Upper lobe of left lung (tissue), 6 donors: ENCODE measurements at regions not wholly inside any gene's neighbourhood (a gene's known extent, or its start where the extent isn't known, plus 50 kb on each side); places are given as distances from the start of the nearest gene placed in this dataset.

Source experiments
- ATAC-seq, 2 donors: fragments of 200-7000 bp; cut with Tn5 transposase; one replicate each; pipeline ENCODE4 v1.9.1; 2022; ENCODE audit warnings: mild to moderate bottlenecking in 2 of 2, moderate library complexity in 2 of 2; ENCODE audit not compliant: low FRiP score in 2 of 2
- DNase-seq, 2 donors: peaks; one replicate each; pipeline ENCODE4 v3.0.0-alpha.2; 2019 to 2020
- H3K27ac ChIP-seq, 4 donors: fragments of 200-600 bp; sonication (generic); one replicate each; pipeline ENCODE4 v1.5.1; 2016 to 2019
- H3K27me3 ChIP-seq, 4 donors: fragments of 200-600 bp; sonication (generic); one replicate each; pipeline ENCODE4 v1.5.1; 2017 to 2019
- H3K36me3 ChIP-seq, 4 donors: fragments of 200-600 bp; sonication (generic); one replicate each; pipeline ENCODE4 v1.5.1; 2016 to 2019
- H3K4me1 ChIP-seq, 4 donors: fragments of 200-600 bp; sonication (generic); one replicate each; pipeline ENCODE4 v1.5.1; 2018 to 2019
- H3K4me3 ChIP-seq, 4 donors: fragments of 200-600 bp; sonication (generic); one replicate each; pipeline ENCODE4 v1.5.1; 2017 to 2019; ENCODE audit warnings: mild to moderate bottlenecking in 2 of 4, moderate library complexity in 1 of 4
- H3K9me3 ChIP-seq, 4 donors: fragments of 200-600 bp; sonication (generic); one replicate each; pipeline ENCODE4 v1.5.1; 2018 to 2019
- CTCF ChIP-seq, 6 experiments: fragments of 450-650 bp in 4 of 6; fragments of 200-600 bp in 2 of 6; sonication (generic) in 2 of 6; IDR thresholded peaks; one replicate each; pipeline ENCODE4 v1.5.1; 2016 to 2019; ENCODE audit warnings: antibody characterized with exemption in 6 of 6
- EP300 ChIP-seq, 4 donors: sonication (generic); formaldehyde crosslinking; IDR thresholded peaks; one replicate each; pipeline ENCODE4 v1.5.1; 2017; ENCODE audit warnings: antibody characterized with exemption in 4 of 4, control low read depth in 2 of 4
- POLR2A ChIP-seq, 4 donors: fragments of 450-650 bp; IDR thresholded peaks; one replicate each; pipeline ENCODE4 v1.5.1; 2016 to 2017; ENCODE audit warnings: antibody characterized with exemption in 4 of 4, mild to moderate bottlenecking in 2 of 4
- POLR2AphosphoS5 ChIP-seq, 2 donors: sonication (generic); formaldehyde crosslinking; IDR thresholded peaks; one replicate each; pipeline ENCODE4 v1.5.1; 2017; ENCODE audit warnings: antibody characterized with exemption in 2 of 2
- WGBS, 2 donors: methylation state at CpG; one replicate each; pipeline ENCODE4 v1.1.5; 2017 to 2018; 5-methylcytosine and 5-hydroxymethylcytosine counted together
- donor health status: DM: no; HTN: no; CAD: no; lungs with moderate emphysema.
- donor health status: DM: no; HTN: yes; CAD: no; lungs with severe emphysema.

DNA sequence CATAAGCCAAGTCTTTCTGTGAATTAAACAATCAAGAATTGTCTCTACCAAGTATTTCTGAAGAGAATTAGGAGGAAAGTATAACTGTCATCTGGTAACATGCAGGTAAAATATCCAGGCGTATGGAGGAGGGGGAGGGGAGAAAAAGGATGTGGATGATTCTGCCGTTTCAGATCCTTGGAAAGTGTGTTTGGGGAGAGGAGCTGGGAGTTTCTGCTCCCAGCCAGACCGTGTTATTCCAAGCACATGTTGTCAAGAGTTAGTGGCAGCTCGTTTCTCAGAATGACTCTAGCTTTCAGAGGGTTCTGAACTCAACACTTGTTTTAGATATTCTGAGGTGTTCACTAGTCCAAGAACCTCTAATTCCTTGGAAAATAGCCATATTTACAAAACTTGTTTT is 137.6 kb downstream of the FAM124B start:
- ATAC-seq: no peak
- no peak overlapping the region for H3K4me3 ChIP-seq
- DNase-seq: no peak
- no peaks in the 10 kb centered on the region for H3K4me1 ChIP-seq
- H3K27me3 ChIP-seq: no peaks in the 10 kb centered on the region
- 46 to 47% methylated on average over 4 of the region's 4 CpGs for WGBS, 2 donors
- no peak overlapping the region for H3K27ac ChIP-seq
- H3K36me3 ChIP-seq: no peaks in the 10 kb centered on the region
- TF ChIP-seq POLR2A (IDR thresholded peaks at IDR 0.05) (no peak), CTCF (IDR thresholded peaks at IDR 0.05) (no peak), EP300 (IDR thresholded peaks at IDR 0.05) (no peak), POLR2AphosphoS5 (IDR thresholded peaks at IDR 0.05) (no peak)
- no peaks in the 10 kb centered on the region for H3K9me3 ChIP-seq

- Histone ChIP-seq H3K27me3 (no peaks in the 10 kb centered on the region), H3K36me3 (no peaks in the 10 kb centered on the region), H3K4me1 (no peaks in the 10 kb centered on the region), H3K27ac (no peak overlapping the region), H3K4me3 (no peak overlapping the region), H3K9me3 (no peaks in the 10 kb centered on the region)
- TF ChIP-seq CTCF (IDR thresholded peaks at IDR 0.05) (no peak), POLR2A (IDR thresholded peaks at IDR 0.05) (no peak), EP300 (IDR thresholded peaks at IDR 0.05) (no peak)
- ATAC-seq (no peak), DNase-seq (no peak)
- WGBS, 2 donors: 38 to 41% methylated on average over 1 of the region's 1 CpG
These were observed 138.3 kb downstream of the FAM124B start for GRCh38 chr2:224263571-224264043.

GRCh38 chr2:224261326-224261725 is 140.6 kb downstream of the FAM124B start:
- ATAC-seq (no peak), DNase-seq (no peak)
- Histone ChIP-seq H3K27ac (no peak overlapping the region), H3K27me3 (no peaks in the 10 kb centered on the region), H3K4me3 (no peak overlapping the region), H3K36me3 (no peaks in the 10 kb centered on the region), H3K4me1 (no peaks in the 10 kb centered on the region), H3K9me3 (no peaks in the 10 kb centered on the region)
- 76 to 83% methylated on average over 1 of the region's 1 CpG for WGBS, 2 donors
- TF ChIP-seq CTCF (IDR thresholded peaks at IDR 0.05) (no peak), EP300 (IDR thresholded peaks at IDR 0.05) (no peak), POLR2AphosphoS5 (IDR thresholded peaks at IDR 0.05) (no peak), POLR2A (IDR thresholded peaks at IDR 0.05) (no peak)

GRCh38 chr2:224260372-224261020 is 141.4 kb downstream of the FAM124B start:
- TF ChIP-seq POLR2AphosphoS5 (IDR thresholded peaks at IDR 0.05): no peak
- no peak for TF ChIP-seq EP300 (IDR thresholded peaks at IDR 0.05)
- no peak for TF ChIP-seq POLR2A (IDR thresholded peaks at IDR 0.05)
- TF ChIP-seq CTCF (IDR thresholded peaks at IDR 0.05): no peak
- no peaks in the 10 kb centered on the region for H3K4me1 ChIP-seq
- peak in 1 of 2 donors; percentile 51 for ATAC-seq
- no peak overlapping the region for H3K27ac ChIP-seq
- no peak overlapping the region for H3K4me3 ChIP-seq
- H3K36me3 ChIP-seq: no peaks in the 10 kb centered on the region
- no peaks in the 10 kb centered on the region for H3K27me3 ChIP-seq
- H3K9me3 ChIP-seq: no peaks in the 10 kb centered on the region
- WGBS, 2 donors: 35 to 47% methylated on average over 6 to 7 of the region's 7 CpGs
- DNase-seq: no peak

DNA sequence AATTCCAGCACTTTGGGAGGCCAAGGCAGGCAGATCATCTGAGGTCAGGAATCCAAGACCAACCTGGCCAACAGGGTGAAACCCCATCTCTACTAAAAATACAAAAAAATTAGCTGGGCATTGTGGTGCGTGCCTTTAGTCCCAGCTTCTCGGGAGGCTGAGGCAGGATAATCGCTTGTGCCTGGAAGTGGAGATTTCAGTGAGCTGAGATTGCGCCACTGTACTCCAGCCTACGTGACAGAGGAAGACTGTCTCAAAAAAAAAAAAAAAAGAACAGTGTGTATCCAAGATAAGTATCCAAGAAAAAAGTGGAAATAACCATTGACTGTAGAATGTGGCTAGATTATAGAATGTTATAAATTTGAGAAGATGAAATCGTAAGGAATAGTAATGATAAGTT is 142.1 kb downstream of the FAM124B start:
- 86 to 89% methylated on average over 6 of the region's 6 CpGs for WGBS, 2 donors
- no peak for ATAC-seq
- Histone ChIP-seq H3K27me3 (no peaks in the 10 kb centered on the region), H3K4me3 (no peak overlapping the region), H3K36me3 (no peaks in the 10 kb centered on the region), H3K27ac (no peak overlapping the region), H3K4me1 (no peaks in the 10 kb centered on the region), H3K9me3 (no peaks in the 10 kb centered on the region)
- DNase-seq: no peak
- TF ChIP-seq EP300 (IDR thresholded peaks at IDR 0.05) (no peak), CTCF (IDR thresholded peaks at IDR 0.05) (no peak), POLR2AphosphoS5 (IDR thresholded peaks at IDR 0.05) (no peak), POLR2A (IDR thresholded peaks at IDR 0.05) (no peak)
